H9 (cell line): ENCODE measurements at regions not wholly inside any gene's neighbourhood (a gene's known extent, or its start where the extent isn't known, plus 50 kb on each side); places are given as distances from the start of the nearest gene placed in this dataset.

Experiments
- DNase-seq: peaks from one replicate; pipeline ENCODE4 v3.0.0-alpha.2; 2017
- H2AFZ ChIP-seq: one replicate; pipeline ENCODE4 v1.6.1; 2013; ENCODE audit warnings: mild to moderate bottlenecking, low read length, control low read depth, moderate library complexity
- H2AK5ac ChIP-seq: 2 replicates; pipeline ENCODE4 v1.6.1; 2013; ENCODE audit warnings: low read length, control low read depth, mixed read lengths; ENCODE audit not compliant: insufficient read length
- H2BK120ac ChIP-seq: one replicate; pipeline ENCODE4 v1.6.1; 2013; ENCODE audit warnings: low read depth, mild to moderate bottlenecking, low read length, control low read depth, inconsistent platforms; ENCODE audit not compliant: poor library complexity, severe bottlenecking
- H2BK12ac ChIP-seq: 2 replicates; pipeline ENCODE4 v1.6.1; 2013; ENCODE audit warnings: low read length, control low read depth, mixed read lengths, low read depth; ENCODE audit not compliant: insufficient read length
- H2BK15ac ChIP-seq: 2 replicates; pipeline ENCODE4 v1.6.1; 2013; ENCODE audit warnings: low read depth, low read length, control low read depth
- H2BK20ac ChIP-seq: one replicate; pipeline ENCODE4 v1.6.1; 2013; ENCODE audit warnings: low read depth, mild to moderate bottlenecking, low read length, control low read depth, inconsistent platforms; ENCODE audit not compliant: poor library complexity, severe bottlenecking
- H2BK5ac ChIP-seq: 2 replicates; pipeline ENCODE4 v1.6.1; 2013; ENCODE audit warnings: low read length, control low read depth, mixed read lengths; ENCODE audit not compliant: insufficient read length
- H3K14ac ChIP-seq: 2 replicates; pipeline ENCODE4 v1.6.1; 2013; ENCODE audit warnings: low read length, control low read depth; ENCODE audit not compliant: insufficient read depth
- H3K18ac ChIP-seq: 2 replicates; pipeline ENCODE4 v1.6.1; 2013; ENCODE audit warnings: low read depth, mild to moderate bottlenecking, mixed read lengths, low read length, control low read depth; ENCODE audit not compliant: insufficient read length
- H3K23ac ChIP-seq: 2 replicates; pipeline ENCODE4 v1.6.1; 2013; ENCODE audit warnings: low read length, control low read depth, mixed read lengths, low read depth; ENCODE audit not compliant: insufficient read length
- H3K23me2 ChIP-seq: 2 replicates; pipeline ENCODE4 v1.6.1; 2013; ENCODE audit warnings: low read depth, mild to moderate bottlenecking, mixed read lengths, low read length, control low read depth; ENCODE audit not compliant: insufficient read length, poor library complexity, severe bottlenecking
- H3K27ac ChIP-seq: 2 replicates; pipeline ENCODE4 v1.5.1; 2013; ENCODE audit warnings: low read length, control low read depth, mixed read lengths, low read depth; ENCODE audit not compliant: insufficient read length
- H3K27me3 ChIP-seq: 2 replicates; pipeline ENCODE4 v1.6.1; 2013; ENCODE audit warnings: low read length, control low read depth, inconsistent platforms; ENCODE audit not compliant: insufficient read depth
- H3K4ac ChIP-seq: 2 replicates; pipeline ENCODE4 v1.6.1; 2013; ENCODE audit warnings: low read depth, mild to moderate bottlenecking, control low read depth, inconsistent platforms, low read length, moderate library complexity
- H3K4me1 ChIP-seq: 2 replicates; pipeline ENCODE4 v1.6.1; 2013; ENCODE audit warnings: low read length, control low read depth, inconsistent platforms; ENCODE audit not compliant: insufficient read depth
- H3K4me2 ChIP-seq: 2 replicates; pipeline ENCODE4 v1.6.1; 2013; ENCODE audit warnings: low read length, control low read depth, mixed read lengths; ENCODE audit not compliant: insufficient read length, insufficient read depth
- H3K56ac ChIP-seq: 2 replicates; pipeline ENCODE4 v1.6.1; 2013; ENCODE audit warnings: low read depth, mild to moderate bottlenecking, mixed read lengths, low read length, control low read depth; ENCODE audit not compliant: insufficient read length
- H3K79me1 ChIP-seq: 2 replicates; pipeline ENCODE4 v1.6.1; 2013; ENCODE audit warnings: low read depth, mild to moderate bottlenecking, moderate library complexity, low read length, control low read depth, inconsistent platforms; ENCODE audit not compliant: insufficient read depth, poor library complexity, severe bottlenecking
- H3K79me2 ChIP-seq: 2 replicates; pipeline ENCODE4 v1.6.1; 2013; ENCODE audit warnings: low read length, control low read depth, inconsistent platforms; ENCODE audit not compliant: insufficient read depth
- H3K9ac ChIP-seq: 2 replicates; pipeline ENCODE4 v1.6.1; 2013; ENCODE audit warnings: low read length, control low read depth, mixed read lengths; ENCODE audit not compliant: insufficient read length; ENCODE audit errors: extremely low read depth
- H3K9me3 ChIP-seq: one replicate; pipeline ENCODE4 v1.6.1; 2013; ENCODE audit warnings: low read depth, low read length, inconsistent platforms; ENCODE audit not compliant: control insufficient read depth
- H3T11ph ChIP-seq: one replicate; pipeline ENCODE4 v1.6.1; 2013; ENCODE audit warnings: mild to moderate bottlenecking, low read length, control low read depth, inconsistent platforms
- H4K20me1 ChIP-seq: one replicate; pipeline ENCODE4 v1.6.1; 2013; ENCODE audit not compliant: control insufficient read depth, insufficient read length, insufficient read depth
- H4K5ac ChIP-seq: 2 replicates; pipeline ENCODE4 v1.6.1; 2013; ENCODE audit warnings: low read depth, mild to moderate bottlenecking, mixed read lengths, low read length, control low read depth; ENCODE audit not compliant: insufficient read length
- H4K8ac ChIP-seq: replicated peaks from 2 replicates; pipeline ENCODE4 v1.6.1; 2013; ENCODE audit warnings: low read length, control low read depth, mixed read lengths, low read depth; ENCODE audit not compliant: insufficient read length
- H4K91ac ChIP-seq: 2 replicates; pipeline ENCODE4 v1.6.1; 2013; ENCODE audit warnings: low read depth, mild to moderate bottlenecking, moderate library complexity, mixed read lengths, low read length, control low read depth; ENCODE audit not compliant: insufficient read length
- H3K27ac Mint-ChIP-seq, 3 experiments: 2 replicates in 2 of 3; 3 replicates in 1 of 3; pipeline ENCODE4 v1.8.0; 2020 to 2021; ENCODE audit warnings: mixed read lengths in 3 of 3, mild to moderate bottlenecking in 1 of 3, moderate library complexity in 1 of 3
- H3K27me3 Mint-ChIP-seq: 2 replicates; pipeline ENCODE4 v1.8.0; 2021; ENCODE audit warnings: low read depth, mild to moderate bottlenecking, moderate library complexity, mixed read lengths
- H3K36me3 Mint-ChIP-seq, 3 experiments: 2 replicates in 2 of 3; 3 replicates in 1 of 3; pipeline ENCODE4 v1.8.0; 2020 to 2021; ENCODE audit warnings: low read depth in 3 of 3, mixed read lengths in 3 of 3; ENCODE audit not compliant: insufficient read depth in 1 of 3
- H3K4me1 Mint-ChIP-seq, 2 experiments: 2 replicates each; pipeline ENCODE4 v1.8.0; 2020; ENCODE audit warnings: mixed read lengths in 2 of 2
- H3K4me3 Mint-ChIP-seq, 2 experiments: 2 replicates in 1 of 2; 3 replicates in 1 of 2; pipeline ENCODE4 v1.8.0; 2020 to 2021; ENCODE audit warnings: mild to moderate bottlenecking in 2 of 2, mixed read lengths in 2 of 2, moderate library complexity in 1 of 2
- H3K9me3 Mint-ChIP-seq, 2 experiments: 2 replicates in 1 of 2; 3 replicates in 1 of 2; pipeline ENCODE4 v1.8.0; 2020; ENCODE audit warnings: mild to moderate bottlenecking in 2 of 2, mixed read lengths in 2 of 2, moderate library complexity in 1 of 2
- CTCF ChIP-seq: fragments of 200-600 bp; sonication (generic); conservative IDR thresholded peaks from 3 replicates; pipeline ENCODE4 v1.8.0; 2021; ENCODE audit warnings: antibody characterized with exemption, mild to moderate bottlenecking
- WGBS: extraction: QIAGEN DNeasy Blood & Tissue Kit; methylation state at CpG from one replicate; pipeline ENCODE4 v1.1.7; 2013; ENCODE audit warnings: missing lambda C conversion rate, low lambda C conversion rate, mixed read lengths; ENCODE audit not compliant: insufficient read length; ENCODE audit errors: extremely low coverage; 5-methylcytosine and 5-hydroxymethylcytosine counted together

- 100% methylated on average over 1 of the region's 2 CpGs for WGBS
- no peak overlapping the region for H2AK5ac ChIP-seq
- no peak overlapping the region for H2AFZ ChIP-seq
- H2BK15ac ChIP-seq = no peak overlapping the region
- no peak overlapping the region for H3K4me2 ChIP-seq
- H3K9me3 Mint-ChIP-seq = peaks cover 0 to 3% of the 10 kb centered on the region in 2 experiments; a peak in 1 of 5 replicates
- no peak overlapping the region for H2BK5ac ChIP-seq
- H3K4me1 Mint-ChIP-seq = no peaks in the 10 kb centered on the region
- no peak overlapping the region for H3K23ac ChIP-seq
- H4K8ac ChIP-seq = no peak overlapping the region
- H3K27me3 ChIP-seq = no peaks in the 10 kb centered on the region
- H4K91ac ChIP-seq = no peak overlapping the region
- H3K27ac ChIP-seq = no peak overlapping the region
- no peaks in the 10 kb centered on the region for H3K23me2 ChIP-seq
- no peak overlapping the region for H3K9ac ChIP-seq
- H3K36me3 Mint-ChIP-seq = peaks cover 0 to 2% (median 0%) of the 10 kb centered on the region in 3 experiments; a peak in 1 of 7 replicates
- no peak overlapping the region for H3K18ac ChIP-seq
- no peak overlapping the region for H3K27ac Mint-ChIP-seq
- no peaks in the 10 kb centered on the region for H3K79me1 ChIP-seq
- no peak overlapping the region for H3K4ac ChIP-seq
- H3K4me1 ChIP-seq = no peaks in the 10 kb centered on the region
- no peaks in the 10 kb centered on the region for H3K9me3 ChIP-seq
- no peak overlapping the region for H3T11ph ChIP-seq
- H3K4me3 Mint-ChIP-seq = no peak overlapping the region
- H3K56ac ChIP-seq = no peak overlapping the region
- H3K79me2 ChIP-seq = no peaks in the 10 kb centered on the region
- no peak for DNase-seq
- H2BK120ac ChIP-seq = no peak overlapping the region
- H3K27me3 Mint-ChIP-seq = no peaks in the 10 kb centered on the region; the same call in 1 of the 2 replicates
- no peaks in the 10 kb centered on the region for H4K20me1 ChIP-seq
- no peak overlapping the region for H2BK12ac ChIP-seq
- H4K5ac ChIP-seq = no peak overlapping the region
- no peak overlapping the region for H2BK20ac ChIP-seq
- no peak for TF ChIP-seq CTCF
- no peak overlapping the region for H3K14ac ChIP-seq
These were observed 302.0 kb upstream of the RGMB start for GRCh38 chr5:98471458-98471857.
